Lower lobe of right lung (tissue), 2 donors: ENCODE measurements at regions not wholly inside any gene's neighbourhood (a gene's known extent, or its start where the extent isn't known, plus 50 kb on each side); places are given as distances from the start of the nearest gene placed in this dataset.

Experiments
- ATAC-seq, 2 donors: fragments of 200-7000 bp; cut with Tn5 transposase; one replicate each; pipeline ENCODE4 v1.9.1; 2020 to 2022; ENCODE audit warnings: mild to moderate bottlenecking in 2 of 2, moderate library complexity in 2 of 2
- DNase-seq: peaks from one replicate; pipeline ENCODE4 v3.0.0-alpha.2; 2020
- H3K27ac ChIP-seq: fragments of 200-600 bp; one replicate; pipeline ENCODE4 v1.8.0; 2022
- H3K27me3 ChIP-seq: fragments of 200-600 bp; one replicate; pipeline ENCODE4 v1.8.0; 2022; ENCODE audit warnings: low read depth
- H3K36me3 ChIP-seq: fragments of 200-600 bp; one replicate; pipeline ENCODE4 v1.8.0; 2022; ENCODE audit warnings: mild to moderate bottlenecking
- H3K4me1 ChIP-seq: fragments of 200-600 bp; one replicate; pipeline ENCODE4 v1.8.0; 2022
- H3K4me3 ChIP-seq: fragments of 200-600 bp; one replicate; pipeline ENCODE4 v1.8.0; 2022; ENCODE audit warnings: mild to moderate bottlenecking
- H3K9me3 ChIP-seq: fragments of 200-600 bp; one replicate; pipeline ENCODE4 v1.8.0; 2022
- CTCF ChIP-seq: fragments of 200-600 bp; IDR thresholded peaks from one replicate; pipeline ENCODE4 v1.8.0; 2022; ENCODE audit warnings: antibody characterized with exemption, mild to moderate bottlenecking
- intact Hi-C: fragments of 100-400 bp; cut with DNase I; formaldehyde crosslinking; loops from one replicate; pipeline ENCODE4 v1.11.0; 2022
- donor health status: DM: no; HTN: yes; CAD: no; lungs with severe emphysema.

DNA sequence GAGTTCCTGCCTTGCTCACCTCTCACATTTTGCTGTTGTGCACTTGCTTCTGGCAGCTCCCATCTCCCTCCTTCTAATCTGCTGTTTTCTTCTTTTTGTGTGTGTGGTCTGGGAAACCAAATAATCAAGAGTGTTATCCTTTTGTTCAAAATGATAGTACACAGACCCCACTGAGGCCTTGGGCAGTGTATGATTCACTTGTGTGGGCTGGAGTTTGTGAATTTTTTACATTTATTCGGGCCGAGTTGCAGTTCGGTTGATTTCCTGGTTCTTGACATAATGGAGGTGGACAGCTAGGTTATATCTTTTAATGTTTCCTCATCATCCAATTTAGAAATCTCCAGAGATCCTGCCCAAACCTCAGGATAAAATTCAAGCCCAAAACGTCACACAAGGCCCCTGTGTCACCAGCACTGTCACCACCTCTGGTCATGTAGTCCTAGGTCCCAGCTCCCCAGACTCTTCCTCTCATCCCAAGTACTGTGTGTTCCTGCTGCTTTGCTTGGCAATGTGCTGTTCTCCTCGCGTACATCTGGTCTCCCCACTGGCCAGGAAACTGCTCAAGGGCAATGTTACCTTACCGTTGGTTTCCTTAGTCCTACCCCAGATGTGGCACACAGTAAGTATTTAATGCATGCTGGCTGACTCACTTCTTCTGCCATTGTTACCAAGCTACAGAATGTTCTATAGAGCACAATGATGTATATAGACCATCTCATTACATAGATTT, 55.7 kb upstream of the PHACTR2 start:
- no peak for ATAC-seq

GRCh38 chr6:143621159-143621873, 56.4 kb upstream of the PHACTR2 start:
- DNase-seq, result no peak
- Histone ChIP-seq H3K4me1 (peaks cover 9% of the 10 kb centered on the region), H3K27me3 (no peaks in the 10 kb centered on the region), H3K36me3 (no peaks in the 10 kb centered on the region), H3K9me3 (no peaks in the 10 kb centered on the region), H3K4me3 (no peak overlapping the region), H3K27ac (no peak overlapping the region)
- no peak for TF ChIP-seq CTCF
- intact Hi-C loops, result no loop called here
- no peak for ATAC-seq

More for the DNA sequence above, 55.7 kb upstream of the PHACTR2 start:
- no peak for TF ChIP-seq CTCF
- H3K27me3 ChIP-seq, result no peaks in the 10 kb centered on the region
- H3K27ac ChIP-seq, result no peak overlapping the region
- H3K4me3 ChIP-seq, result no peak overlapping the region
- no peaks in the 10 kb centered on the region for H3K9me3 ChIP-seq
- intact Hi-C loops, result no loop called here
- peaks cover 9% of the 10 kb centered on the region for H3K4me1 ChIP-seq
- no peaks in the 10 kb centered on the region for H3K36me3 ChIP-seq
- no peak for DNase-seq

DNA sequence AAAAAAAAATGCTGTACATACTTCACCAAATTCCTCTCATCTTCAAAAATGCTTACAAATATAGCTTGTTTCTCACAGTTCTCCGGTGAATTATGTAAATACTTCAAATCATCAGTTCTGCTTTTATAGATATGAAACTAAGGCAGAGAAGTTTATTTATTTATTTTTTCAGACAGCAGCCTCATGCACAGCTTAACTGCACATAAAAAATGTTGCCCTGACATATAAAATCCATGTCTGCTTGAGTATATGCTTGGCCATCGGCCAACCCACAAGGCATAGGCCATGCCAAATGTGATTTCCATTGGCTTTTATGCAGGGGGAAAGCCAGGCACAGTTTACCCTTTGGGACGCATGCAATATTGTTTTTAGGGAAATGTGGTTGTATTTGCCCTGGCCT, 57.3 kb upstream of the PHACTR2 start:
- no peak for TF ChIP-seq CTCF
- ATAC-seq (no peak), DNase-seq (no peak)
- Histone ChIP-seq H3K27ac (no peak overlapping the region), H3K4me1 (peaks cover 9% of the 10 kb centered on the region), H3K9me3 (no peaks in the 10 kb centered on the region), H3K36me3 (no peaks in the 10 kb centered on the region), H3K27me3 (no peaks in the 10 kb centered on the region), H3K4me3 (no peak overlapping the region)
- intact Hi-C loops, result no loop called here

DNA sequence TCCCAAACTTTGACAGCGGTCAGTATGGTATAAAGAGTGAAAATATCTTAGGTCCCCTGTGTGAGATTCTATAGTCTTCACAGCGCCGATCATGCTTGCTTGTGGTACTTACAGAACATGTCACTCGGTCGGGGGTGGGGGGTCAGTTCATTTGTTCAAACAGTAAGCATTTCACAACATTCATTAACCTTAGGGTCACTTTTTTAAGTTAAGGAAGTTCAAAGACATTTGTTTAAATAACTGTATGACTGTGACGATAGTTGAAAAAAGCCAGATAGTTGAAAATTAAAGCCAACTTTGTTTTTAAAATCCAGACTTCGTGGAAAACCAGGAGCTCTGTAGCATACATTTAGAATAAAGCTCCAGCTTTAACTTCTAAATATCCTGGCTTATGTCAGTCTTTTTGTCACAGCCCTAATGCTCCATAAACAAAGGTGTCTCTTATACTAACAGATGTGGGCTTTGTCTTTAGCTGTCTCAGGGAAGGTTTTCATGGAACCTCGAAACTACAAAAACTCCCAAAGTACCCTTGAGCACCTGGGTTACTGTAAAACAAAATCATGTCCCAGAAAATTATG, 57.9 kb upstream of the PHACTR2 start:
- no peak for TF ChIP-seq CTCF

GRCh38 chr6:143616741-143617140, 61.0 kb upstream of the PHACTR2 start:
- no peak for TF ChIP-seq CTCF
- Histone ChIP-seq H3K4me3 (no peak overlapping the region), H3K27me3 (no peaks in the 10 kb centered on the region), H3K36me3 (no peaks in the 10 kb centered on the region), H3K4me1 (peaks cover 9% of the 10 kb centered on the region), H3K27ac (no peak overlapping the region), H3K9me3 (no peaks in the 10 kb centered on the region)
- ATAC-seq (no peak), DNase-seq (no peak)
- intact Hi-C loops, result no loop called here

More for the DNA sequence above, 57.9 kb upstream of the PHACTR2 start:
- no peak overlapping the region for H3K27ac ChIP-seq
- no peak overlapping the region for H3K4me3 ChIP-seq
- ATAC-seq (no peak), DNase-seq (no peak)
- H3K9me3 ChIP-seq, result no peaks in the 10 kb centered on the region
- H3K4me1 ChIP-seq, result peaks cover 9% of the 10 kb centered on the region
- intact Hi-C loops, result no loop called here
- no peaks in the 10 kb centered on the region for H3K36me3 ChIP-seq
- no peaks in the 10 kb centered on the region for H3K27me3 ChIP-seq
